K562 (cell line): ENCODE measurements at regions not wholly inside any gene's neighbourhood (a gene's known extent, or its start where the extent isn't known, plus 50 kb on each side); places are given as distances from the start of the nearest gene placed in this dataset.

Experiments used
- DEAF1 ChIP-seq: fragments of 450-650 bp; formaldehyde crosslinking; IDR thresholded peaks from 2 replicates; pipeline ENCODE4 v1.4.0; 2020; ENCODE audit warnings: mild to moderate bottlenecking, moderate library complexity
- FOXP1 ChIP-seq: sonication (generic); formaldehyde crosslinking; IDR thresholded peaks from 2 replicates; pipeline ENCODE4 v1.8.0; 2022; ENCODE audit warnings: mild to moderate bottlenecking, missing genetic modification reagents
- GATA2 ChIP-seq: sonication (generic); formaldehyde crosslinking; IDR thresholded peaks from 2 replicates; pipeline ENCODE4 v1.4.0; 2020; ENCODE audit warnings: mild to moderate bottlenecking, missing genetic modification reagents
- KLF13 ChIP-seq: fragments of 450-650 bp; IDR thresholded peaks from 2 replicates; pipeline ENCODE4 v1.6.1; 2016; ENCODE audit warnings: missing genetic modification characterization, low read depth, mild to moderate bottlenecking, missing compliant biosample characterization, moderate library complexity, borderline replicate concordance
- SP2 ChIP-seq: IDR thresholded peaks from 2 replicates; pipeline ENCODE4 v1.6.1; 2011; ENCODE audit warnings: mild to moderate bottlenecking, low read depth, low read length, moderate library complexity; ENCODE audit not compliant: poor library complexity, severe bottlenecking; ENCODE audit errors: extremely low read depth
- STAG1 ChIP-seq: sonication (generic); formaldehyde crosslinking; IDR thresholded peaks from 2 replicates; pipeline ENCODE4 v1.5.0; 2020; ENCODE audit warnings: missing genetic modification reagents, borderline replicate concordance
- TBP ChIP-seq: optimal IDR thresholded peaks from 2 replicates; pipeline ENCODE3; 2011; ENCODE audit warnings: low read depth, low read length, improper control_type of control experiment
- ZNF212 ChIP-seq: fragments of 450-650 bp; formaldehyde crosslinking; IDR thresholded peaks from 2 replicates; pipeline ENCODE4 v1.4.0; 2020; ENCODE audit warnings: mild to moderate bottlenecking
- ZNF217 ChIP-seq: sonication (generic); formaldehyde crosslinking; IDR thresholded peaks from 2 replicates; pipeline ENCODE4 v1.8.0; 2022; ENCODE audit warnings: mild to moderate bottlenecking, missing genetic modification reagents
- ZNF318 ChIP-seq, 2 experiments: fragments of 450-650 bp; IDR thresholded peaks; 2 replicates each; pipeline ENCODE4 v1.6.1; 2016; ENCODE audit warnings: mild to moderate bottlenecking in 2 of 2, borderline replicate concordance in 1 of 2, low read depth in 1 of 2, moderate library complexity in 1 of 2
- ZNF707 ChIP-seq: fragments of 250-450 bp; sonication (Bioruptor Pico); conservative IDR thresholded peaks from 2 replicates; pipeline ENCODE4 v1.8.0; 2022; ENCODE audit warnings: inconsistent platforms, mild to moderate bottlenecking, moderate library complexity

GRCh38 chr9:104313396-104314110 is 190.5 kb upstream of the OR13F1 start (continued):
- TF ChIP-seq DEAF1 (CRISPR knock-in tag) = no peak
- no peak for TF ChIP-seq ZNF217 (CRISPR knock-in tag)
- no peak for TF ChIP-seq ZNF318 (IDR thresholded peaks at IDR 0.05; ENCODE audit: borderline replicate concordance in 1 of 2, low read depth in 1 of 2)
- no peak for TF ChIP-seq FOXP1 (CRISPR knock-in tag)
- TF ChIP-seq ZNF212 (CRISPR knock-in tag) = no peak
- no peak for TF ChIP-seq ZNF707 (CRISPR knock-in tag)
- TF ChIP-seq SP2 = no peak
- TF ChIP-seq STAG1 (CRISPR knock-in tag) = no peak
- TF ChIP-seq KLF13 (tag) = no peak
- no peak for TF ChIP-seq TBP
- no peak for TF ChIP-seq GATA2 (CRISPR knock-in tag)
